Islet precursor cell (in vitro differentiated cells): ENCODE measurements at regions not wholly inside any gene's neighbourhood (a gene's known extent, or its start where the extent isn't known, plus 50 kb on each side); places are given as distances from the start of the nearest gene placed in this dataset.
A peak's percentile ranks its signal among the peaks of the same experiment; 100 is the strongest.

Experiments
- DNase-seq: peaks from one replicate; pipeline ENCODE4 v3.0.0-alpha.2; 2018

DNA sequence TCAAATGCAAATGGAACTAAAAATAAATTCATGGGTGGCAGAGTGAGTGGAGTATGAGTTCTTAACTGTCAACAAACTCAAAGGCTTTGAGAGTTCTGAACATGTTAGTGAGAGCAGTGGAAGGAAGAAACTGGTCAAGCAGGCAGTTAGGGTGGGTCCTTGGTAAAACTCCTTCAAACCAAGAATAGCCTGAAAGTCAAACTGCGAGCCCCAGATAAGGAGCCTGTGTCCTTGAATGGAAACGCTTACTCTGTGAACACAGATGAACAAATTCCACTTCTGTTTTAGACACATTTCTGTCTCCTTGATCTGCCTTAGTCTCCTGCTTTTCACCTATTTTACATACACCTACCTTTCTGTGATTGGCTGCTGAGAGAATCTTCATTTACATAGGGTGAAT is 129.4 kb upstream of the PCDH18 start:
- no peak for DNase-seq

GRCh38 chr4:137660211-137660610 is 127.9 kb upstream of the PCDH18 start:
- no peak for DNase-seq

DNA sequence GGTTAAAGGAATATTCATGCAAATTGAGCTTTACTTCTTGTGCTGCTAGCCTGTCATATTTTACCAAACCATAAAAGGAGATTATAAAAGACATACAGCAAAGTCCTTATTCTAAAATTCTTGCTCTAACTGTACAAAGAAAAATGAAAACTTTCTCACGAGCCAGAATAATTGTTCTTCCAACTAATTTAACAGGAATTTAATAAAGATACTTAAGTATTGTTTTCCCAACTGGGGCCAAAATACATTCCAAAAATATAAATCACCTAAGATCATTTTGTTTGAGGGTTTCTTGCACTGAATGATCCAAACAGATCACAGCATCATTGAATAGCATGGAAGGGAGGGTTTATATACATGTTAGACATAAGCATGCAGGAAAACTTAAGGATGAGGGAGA is 127.1 kb upstream of the PCDH18 start:
- no peak for DNase-seq

- DNase-seq, result no peak
Measured at GRCh38 chr4:137656661-137657060, 124.4 kb upstream of the PCDH18 start.

- DNase-seq, result no peak
Measured at GRCh38 chr4:137655302-137655701, 123.0 kb upstream of the PCDH18 start.

- DNase-seq, result no peak
Measured at GRCh38 chr4:137651128-137651527, 118.8 kb upstream of the PCDH18 start.

GRCh38 chr4:137649711-137650450 is 117.6 kb upstream of the PCDH18 start:
- DNase-seq, result no peak

- DNase-seq, result no peak
Measured at GRCh38 chr4:137648531-137648930, 116.2 kb upstream of the PCDH18 start.

- DNase-seq, result no peak
Measured at GRCh38 chr4:137647375-137647774, 115.1 kb upstream of the PCDH18 start.

DNA sequence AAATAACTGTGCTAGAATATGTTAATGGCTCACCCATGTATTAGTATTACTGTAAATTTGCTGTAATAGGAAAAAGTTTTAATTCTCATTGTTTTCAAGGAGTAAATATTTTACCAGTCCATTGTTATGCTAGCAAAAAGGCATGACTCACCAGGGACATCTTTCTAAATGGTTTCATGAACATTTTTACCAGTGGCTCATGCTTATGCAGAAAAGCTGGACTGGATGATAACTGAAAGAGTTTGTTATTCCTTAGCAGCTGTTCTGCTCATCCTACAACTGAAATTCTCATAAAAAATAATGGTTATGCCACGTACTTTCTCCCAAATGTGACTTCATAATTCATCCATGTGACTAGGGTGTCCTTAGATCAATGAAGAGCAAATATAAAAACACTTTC is 111.9 kb upstream of the PCDH18 start:
- no peak for DNase-seq

DNA sequence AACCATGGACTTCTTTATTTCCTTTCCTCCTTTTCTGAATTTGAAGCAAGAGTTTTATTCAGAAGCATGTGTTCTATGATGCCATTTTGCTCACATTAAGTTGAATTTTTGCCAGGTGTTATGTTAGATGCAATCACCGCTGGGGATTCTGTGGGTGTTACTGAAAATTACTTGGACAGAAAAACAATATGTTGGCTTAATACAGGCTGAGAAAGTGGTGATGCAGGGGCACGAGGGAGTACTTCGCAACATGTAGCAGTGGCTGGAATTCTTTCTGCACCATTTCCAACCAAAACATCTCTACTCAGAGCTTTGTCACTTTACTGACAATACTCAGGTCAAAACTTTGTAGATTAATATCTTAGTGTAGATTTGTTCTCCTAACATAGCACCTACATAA is 109.2 kb upstream of the PCDH18 start:
- no peak for DNase-seq

DNA sequence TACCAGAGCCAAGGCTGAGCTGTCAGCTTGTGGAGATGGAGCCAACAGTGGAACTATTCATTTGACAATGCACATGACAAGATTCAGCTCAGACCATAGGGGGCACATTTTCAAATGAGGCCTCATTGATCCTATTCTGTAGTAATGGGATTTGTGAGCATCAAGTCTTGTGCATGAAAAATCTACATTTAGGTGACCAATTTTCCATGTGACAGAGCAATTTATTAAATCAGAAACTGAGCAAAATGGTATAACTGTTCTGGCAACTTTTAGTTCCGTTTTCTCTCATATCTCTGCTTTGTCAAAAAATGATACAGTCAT is 108.5 kb upstream of the PCDH18 start:
- DNase-seq, result no peak

DNA sequence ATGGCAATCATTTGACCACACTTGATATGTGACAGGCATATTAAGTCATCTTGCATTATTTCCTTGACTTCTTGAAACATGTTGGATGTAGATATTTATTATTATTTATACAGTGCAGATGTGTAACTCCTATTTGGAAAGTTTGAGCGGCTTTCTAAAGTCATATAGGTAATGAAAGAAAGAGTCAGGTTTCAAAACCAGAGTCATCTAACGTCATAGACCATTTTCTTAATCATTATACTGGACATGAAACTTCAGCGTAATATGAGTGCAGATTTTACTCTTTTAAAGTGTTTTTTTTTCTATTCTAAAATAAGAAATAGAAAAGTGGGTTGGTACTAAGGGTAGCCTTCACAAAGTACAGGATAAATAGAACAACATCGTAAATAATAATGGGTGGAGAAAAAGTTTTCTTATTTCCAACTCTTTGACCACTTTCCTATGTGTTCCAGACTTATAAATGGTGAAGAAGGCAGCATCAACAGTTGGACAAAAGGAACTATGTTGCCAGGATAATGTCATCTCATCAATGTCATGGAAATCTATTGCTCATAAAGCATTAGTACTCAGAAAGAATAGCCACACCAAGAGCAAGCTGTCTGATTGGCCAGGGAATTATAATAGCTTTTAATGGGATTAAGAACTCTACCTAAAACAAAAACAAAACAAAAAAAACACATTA is 108.0 kb upstream of the PCDH18 start:
- no peak for DNase-seq

GRCh38 chr4:137638934-137639333 is 106.6 kb upstream of the PCDH18 start:
- DNase-seq, result no peak

GRCh38 chr4:137635601-137636000 is 103.3 kb upstream of the PCDH18 start:
- no peak for DNase-seq

DNA sequence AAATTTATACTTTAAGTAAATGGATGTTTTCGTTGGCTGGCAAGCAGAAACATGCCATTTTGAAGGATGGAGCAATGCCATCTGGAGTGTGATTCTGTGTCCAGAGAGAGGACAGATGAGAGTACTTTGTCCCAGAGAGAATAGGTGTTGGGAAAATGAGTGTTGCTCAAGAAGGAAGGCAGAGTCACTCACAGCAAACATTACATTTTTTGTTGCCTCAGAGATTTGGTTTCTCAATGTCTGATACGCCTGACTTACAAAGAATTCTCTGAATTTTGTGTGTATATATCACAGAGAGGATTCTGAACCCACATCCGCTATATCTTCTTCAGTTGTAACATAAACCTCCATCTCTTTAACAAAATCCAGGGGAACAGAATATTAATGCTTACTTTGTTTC is 102.8 kb upstream of the PCDH18 start:
- DNase-seq, result no peak

GRCh38 chr4:137632842-137633241 is 100.5 kb upstream of the PCDH18 start:
- no peak for DNase-seq

DNA sequence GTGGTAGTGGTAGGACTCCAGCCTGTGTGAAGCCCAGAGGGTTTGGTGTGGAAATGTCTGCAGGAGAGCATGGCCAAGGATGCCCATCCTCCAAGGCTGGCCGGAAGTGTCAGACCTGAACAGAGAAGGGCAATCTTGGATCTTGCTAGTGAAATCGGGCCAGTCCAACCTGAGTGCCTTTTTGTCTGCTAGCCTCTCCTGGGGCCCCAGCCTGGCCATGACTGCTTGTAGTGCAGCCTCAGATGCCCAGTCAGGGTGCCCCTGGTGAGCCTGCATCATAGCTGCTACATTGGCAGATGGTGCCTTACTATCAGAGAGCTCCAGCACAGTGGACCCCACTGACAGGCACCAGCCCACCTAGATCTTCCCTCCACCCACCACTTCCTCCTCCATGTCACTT is 99.3 kb upstream of the PCDH18 start:
- DNase-seq, result no peak

- no peak for DNase-seq
Measured at GRCh38 chr4:137630252-137630651, 98.0 kb upstream of the PCDH18 start.

- no peak for DNase-seq
Measured at GRCh38 chr4:137627739-137628460, 95.6 kb upstream of the PCDH18 start.

- DNase-seq, result no peak
Measured at GRCh38 chr4:137626942-137627738, 94.8 kb upstream of the PCDH18 start.

DNA sequence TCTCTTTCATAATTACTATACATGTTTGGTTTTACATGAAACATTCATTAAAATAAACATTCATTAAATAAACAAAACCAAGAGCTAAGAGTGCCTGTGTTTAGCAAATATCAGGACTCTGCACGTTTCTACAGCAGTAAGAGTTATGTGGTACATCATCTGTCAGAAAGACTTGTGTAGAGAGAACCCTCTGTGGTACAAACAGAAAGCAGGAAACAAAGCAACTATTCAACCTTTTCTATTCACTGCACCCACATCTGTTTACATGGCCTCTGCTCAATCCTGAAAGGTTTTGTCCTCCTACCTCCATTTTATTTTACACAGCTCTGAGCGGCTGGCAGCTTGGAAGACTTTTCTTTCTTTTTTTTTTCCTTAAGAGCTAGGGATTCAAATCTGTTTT is 90.7 kb upstream of the PCDH18 start:
- DNase-seq, result no peak

- peak; percentile 69 for DNase-seq
Measured at GRCh38 chr4:137621056-137621455, 88.8 kb upstream of the PCDH18 start.
